ENCODE measurements at regions not wholly inside any gene's neighbourhood (a gene's known extent, or its start where the extent isn't known, plus 50 kb on each side); places are given as distances from the start of the nearest gene placed in this dataset. TPM values are rescaled to one million over a fixed set of nuclear protein-coding genes. Genes with fewer than 3 reads are reported as not detected.

- H3K9ac ChIP-seq (ENCODE audit: low read length) = no peak overlapping the region
These were observed 50.1 kb upstream of the TMEM72 start for GRCh38 chr10:44860811-44861736.

More at GRCh38 chr10:44860811-44861736, 50.1 kb upstream of the TMEM72 start:
- Histone ChIP-seq H3K4me3 (ENCODE audit: control extremely low read depth in 1 of 5, extremely low read depth in 1 of 5, insufficient read depth in 1 of 5, low read depth in 2 of 5, low read length in 4 of 5) (no peak overlapping the region), H3K27ac (ENCODE audit: low read length in 2 of 2) (no peak overlapping the region), H3K9me3 (ENCODE audit: control extremely low read depth in 1 of 3, control insufficient read depth in 2 of 3, insufficient read depth in 1 of 3, low read length in 2 of 3) (no peaks in the 10 kb centered on the region), H3K36me3 (replicated peaks in 1 of 2; ENCODE audit: control extremely low read depth in 1 of 2, control insufficient read depth in 1 of 2, extremely low read depth in 1 of 2, insufficient read depth in 2 of 2, low read length in 1 of 2) (no peaks in the 10 kb centered on the region), H4K20me1 (ENCODE audit: control insufficient read depth, insufficient read depth, low read length, poor library complexity, severe bottlenecking) (no peaks in the 10 kb centered on the region), H3K27me3 (replicated peaks in 1 of 4; ENCODE audit: control extremely low read depth in 1 of 4, control insufficient read depth in 3 of 4, insufficient read depth in 4 of 4, low read length in 3 of 4) (peaks cover 0 to 37% (median 10%) of the 10 kb centered on the region in 4 experiments), H2AFZ (ENCODE audit: insufficient read depth, low read depth, low read length, poor library complexity, severe bottlenecking) (no peak overlapping the region), H3K4me2 (replicated peaks; ENCODE audit: low read depth, low read length, poor library complexity, severe bottlenecking) (no peak overlapping the region), H3K4me1 (ENCODE audit: control insufficient read depth in 2 of 2, insufficient read depth in 2 of 2, low read length in 2 of 2) (peaks cover 13 to 14% of the 10 kb centered on the region in 2 donors), H3K79me2 (ENCODE audit: control insufficient read depth, insufficient read depth, low read length) (no peaks in the 10 kb centered on the region)
- POLR2A ChIA-PET = no interaction called here
- ATAC-seq (ENCODE audit: low read depth) (no peak), DNase-seq (no peak)
- Mint-ChIP-seq H3K27ac (no peak overlapping the region), H3K27me3 (peaks cover 48% of the 10 kb centered on the region), H3K4me3 (no peak overlapping the region), H3K4me1 (peaks cover 15% of the 10 kb centered on the region), H3K9me3 (ENCODE audit: insufficient read depth) (no peaks in the 10 kb centered on the region)
- whole genome bisulfite sequencing (ENCODE audit: insufficient coverage) = 75% methylated on average over 9 of the region's 10 CpGs
- CTCF ChIA-PET = interaction anchor here (0.7 to 5.0 kb wide), 11 partner anchors 8 to 1188 kb away, joined by 3 to 25 read pairs (median 3); no protein-coding TSS in a partner anchor
- TF ChIP-seq CTCF (IDR thresholded peaks at IDR 0.05) (no peak), EZH2 (IDR thresholded peaks at IDR 0.05; ENCODE audit: borderline replicate concordance, insufficient read depth, low read depth, low read length, poor library complexity, severe bottlenecking) (no peak)
- intact Hi-C loops (cut with micrococcal nuclease) = no loop called here

Small RNAs in the stretch of these regions (small RNA-seq; reads per million reads assigned to genes)
- not detected for gene AL356157.2 (ENCODE audit: insufficient read length, low read depth, low replicate concordance)

All from B cell (primary cell).